Ishikawa (cell line): ENCODE measurements at regions not wholly inside any gene's neighbourhood (a gene's known extent, or its start where the extent isn't known, plus 50 kb on each side); places are given as distances from the start of the nearest gene placed in this dataset.
A peak's percentile ranks its signal among the peaks of the same experiment; 100 is the strongest.

Source experiments
- CEBPB ChIP-seq: IDR thresholded peaks from 2 replicates; pipeline ENCODE4 v1.6.1; 2012
- CREB1 ChIP-seq: IDR thresholded peaks from 2 replicates; pipeline ENCODE4 v1.6.1; 2012; ENCODE audit warnings: low read depth
- EGR1 ChIP-seq: IDR thresholded peaks from 2 replicates; pipeline ENCODE4 v1.6.1; 2012
- EP300 ChIP-seq: IDR thresholded peaks from 2 replicates; pipeline ENCODE4 v1.6.1; 2012; ENCODE audit warnings: borderline replicate concordance
- FOXM1 ChIP-seq: IDR thresholded peaks from 2 replicates; pipeline ENCODE4 v1.6.1; 2012; ENCODE audit warnings: low read depth, borderline replicate concordance
- MAX ChIP-seq: IDR thresholded peaks from 2 replicates; pipeline ENCODE4 v1.6.1; 2012
- NFIC ChIP-seq: IDR thresholded peaks from 2 replicates; pipeline ENCODE4 v1.6.1; 2012
- RAD21 ChIP-seq: IDR thresholded peaks from 2 replicates; pipeline ENCODE4 v1.6.1; 2012; ENCODE audit warnings: low read depth
- TAF1 ChIP-seq: IDR thresholded peaks from 2 replicates; pipeline ENCODE4 v1.6.1; 2012; ENCODE audit warnings: low read depth, mild to moderate bottlenecking
- TCF12 ChIP-seq: IDR thresholded peaks from 2 replicates; pipeline ENCODE4 v1.6.1; 2012; ENCODE audit warnings: low read depth
- TEAD4 ChIP-seq: IDR thresholded peaks from 2 replicates; pipeline ENCODE4 v1.6.1; 2012
- USF1 ChIP-seq: IDR thresholded peaks from 2 replicates; pipeline ENCODE4 v1.6.1; 2012
- YY1 ChIP-seq: IDR thresholded peaks from 2 replicates; pipeline ENCODE4 v1.6.1; 2012; ENCODE audit warnings: low read depth
- ZBTB7A ChIP-seq: IDR thresholded peaks from 2 replicates; pipeline ENCODE4 v1.6.1; 2012; ENCODE audit warnings: low read depth
- TF ChIP-seq, protein P1 (sequence below): IDR thresholded peaks from 2 replicates; pipeline ENCODE4 v1.6.1; 2012; ENCODE audit warnings: low read depth, mild to moderate bottlenecking

GRCh38 chr2:71780162-71780561, 326.8 kb downstream of the DYSF start:
- TF ChIP-seq FOXM1 (no peak), USF1 (no peak), ZBTB7A (no peak), TAF1 (no peak), EP300 (no peak), TCF12 (no peak), EGR1 (no peak), RAD21 (no peak), YY1 (no peak), NFIC (no peak), CREB1 (no peak), TEAD4 (no peak), MAX (no peak), CEBPB (no peak)
- TF ChIP-seq, protein P1, sequence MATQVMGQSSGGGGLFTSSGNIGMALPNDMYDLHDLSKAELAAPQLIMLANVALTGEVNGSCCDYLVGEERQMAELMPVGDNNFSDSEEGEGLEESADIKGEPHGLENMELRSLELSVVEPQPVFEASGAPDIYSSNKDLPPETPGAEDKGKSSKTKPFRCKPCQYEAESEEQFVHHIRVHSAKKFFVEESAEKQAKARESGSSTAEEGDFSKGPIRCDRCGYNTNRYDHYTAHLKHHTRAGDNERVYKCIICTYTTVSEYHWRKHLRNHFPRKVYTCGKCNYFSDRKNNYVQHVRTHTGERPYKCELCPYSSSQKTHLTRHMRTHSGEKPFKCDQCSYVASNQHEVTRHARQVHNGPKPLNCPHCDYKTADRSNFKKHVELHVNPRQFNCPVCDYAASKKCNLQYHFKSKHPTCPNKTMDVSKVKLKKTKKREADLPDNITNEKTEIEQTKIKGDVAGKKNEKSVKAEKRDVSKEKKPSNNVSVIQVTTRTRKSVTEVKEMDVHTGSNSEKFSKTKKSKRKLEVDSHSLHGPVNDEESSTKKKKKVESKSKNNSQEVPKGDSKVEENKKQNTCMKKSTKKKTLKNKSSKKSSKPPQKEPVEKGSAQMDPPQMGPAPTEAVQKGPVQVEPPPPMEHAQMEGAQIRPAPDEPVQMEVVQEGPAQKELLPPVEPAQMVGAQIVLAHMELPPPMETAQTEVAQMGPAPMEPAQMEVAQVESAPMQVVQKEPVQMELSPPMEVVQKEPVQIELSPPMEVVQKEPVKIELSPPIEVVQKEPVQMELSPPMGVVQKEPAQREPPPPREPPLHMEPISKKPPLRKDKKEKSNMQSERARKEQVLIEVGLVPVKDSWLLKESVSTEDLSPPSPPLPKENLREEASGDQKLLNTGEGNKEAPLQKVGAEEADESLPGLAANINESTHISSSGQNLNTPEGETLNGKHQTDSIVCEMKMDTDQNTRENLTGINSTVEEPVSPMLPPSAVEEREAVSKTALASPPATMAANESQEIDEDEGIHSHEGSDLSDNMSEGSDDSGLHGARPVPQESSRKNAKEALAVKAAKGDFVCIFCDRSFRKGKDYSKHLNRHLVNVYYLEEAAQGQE = no peak

GRCh38 chr2:71779774-71780105, 326.4 kb downstream of the DYSF start:
- no peak for TF ChIP-seq RAD21

DNA sequence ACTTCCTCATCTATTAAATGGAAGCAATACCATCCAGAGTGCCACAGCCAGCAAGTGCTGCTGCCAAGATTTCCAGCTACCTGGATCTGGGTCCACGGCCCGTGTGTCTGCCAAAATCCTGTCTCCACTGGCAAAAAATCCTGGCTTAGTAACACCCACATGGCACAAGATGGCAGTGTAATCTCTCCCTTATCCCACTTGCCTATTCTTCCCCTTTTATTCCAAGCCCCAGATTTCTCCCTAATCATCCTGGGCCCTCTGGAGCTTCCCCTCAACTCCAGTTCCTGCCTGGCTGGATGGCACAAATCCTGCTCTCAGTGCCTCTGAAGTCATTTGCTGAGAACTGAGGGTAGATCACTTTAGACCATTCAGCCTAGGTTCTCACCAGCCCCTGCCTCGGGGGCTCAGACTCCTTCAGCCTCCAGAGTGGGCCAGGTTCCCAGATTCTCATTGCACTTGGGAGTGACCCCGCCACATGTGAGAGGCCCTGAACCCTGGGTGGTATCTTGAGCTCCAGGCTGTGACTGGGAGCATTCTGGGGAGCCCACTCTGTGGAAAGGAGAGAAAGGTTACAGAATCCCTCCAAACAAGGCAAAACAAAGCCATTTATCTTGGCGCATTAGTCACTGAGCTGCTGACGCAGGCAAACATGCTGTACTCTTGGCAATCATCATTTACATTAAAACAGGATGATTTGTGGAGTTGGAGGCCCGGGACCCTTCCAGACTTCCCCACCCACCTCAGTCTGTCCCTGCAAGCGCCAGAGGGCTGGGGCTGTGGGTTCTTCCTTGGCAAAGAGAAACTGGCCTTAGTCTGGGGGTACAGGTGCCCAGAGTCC, 325.8 kb downstream of the DYSF start:
- TF ChIP-seq USF1 (no peak), RAD21 (peak; percentile 21; the same call in 1 of the 2 replicates)

- TF ChIP-seq USF1 (no peak), EP300 (no peak), CREB1 (no peak), TAF1 (no peak), EGR1 (no peak), TCF12 (no peak)
These were observed 325.2 kb downstream of the DYSF start for GRCh38 chr2:71778514-71778913.

DNA sequence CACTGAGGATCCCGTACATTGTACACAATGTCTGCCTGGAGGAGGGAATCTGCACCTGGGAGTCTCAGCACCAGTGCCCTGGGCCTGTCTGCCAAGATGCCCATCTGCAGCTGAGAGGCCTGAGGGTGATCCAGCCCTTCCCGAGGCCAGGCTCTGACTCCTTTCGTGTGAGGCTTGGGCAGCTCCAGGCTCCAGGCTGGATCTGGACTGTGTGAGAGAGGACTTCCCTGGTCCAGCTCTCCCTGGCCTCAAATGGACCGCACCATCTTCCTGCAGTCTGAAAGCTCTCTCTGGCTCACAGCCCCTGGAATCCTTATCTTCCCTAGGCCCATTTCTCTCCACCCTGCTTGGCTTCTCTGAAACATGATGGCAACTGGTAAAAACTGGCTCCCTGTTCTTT, 324.6 kb downstream of the DYSF start:
- TF ChIP-seq CEBPB = no peak
- no peak for TF ChIP-seq TEAD4
- TF ChIP-seq EP300 = no peak
- no peak for TF ChIP-seq CREB1
- no peak for TF ChIP-seq ZBTB7A
- TF ChIP-seq TCF12 = no peak
- TF ChIP-seq USF1 = no peak
- TF ChIP-seq TAF1 = no peak
- TF ChIP-seq, protein P1 = no peak
- TF ChIP-seq RAD21 = no peak
- TF ChIP-seq EGR1 = no peak
- no peak for TF ChIP-seq YY1
- TF ChIP-seq MAX = no peak
- TF ChIP-seq FOXM1 = no peak
- no peak for TF ChIP-seq NFIC

DNA sequence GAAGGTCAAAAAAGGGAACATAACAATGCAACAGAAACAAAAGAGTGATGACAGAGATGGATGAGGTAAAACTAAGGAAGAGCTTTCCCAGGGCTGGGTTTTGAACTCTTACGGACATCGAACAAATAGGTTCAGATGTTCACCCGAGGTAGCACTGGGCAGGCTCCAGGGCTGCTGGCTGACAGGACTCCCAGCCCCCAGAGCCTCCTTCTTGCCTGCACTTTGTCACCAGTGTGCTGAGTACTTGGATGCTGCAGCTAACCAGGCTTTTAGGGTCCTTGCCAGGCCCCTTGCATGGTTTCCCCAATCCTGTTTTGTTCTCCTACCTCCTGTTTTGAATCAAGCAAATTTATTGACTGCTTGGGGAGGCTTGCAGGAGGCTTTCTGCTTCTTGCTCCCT, 322.9 kb downstream of the DYSF start:
- TF ChIP-seq NFIC (no peak), TAF1 (no peak), TCF12 (no peak), EGR1 (no peak), CEBPB (no peak), CREB1 (no peak), FOXM1 (no peak), ZBTB7A (no peak), RAD21 (no peak), YY1 (no peak)
- TF ChIP-seq, protein P1 = no peak
